Glutamatergic neuron (in vitro differentiated cells): ENCODE measurements at regions not wholly inside any gene's neighbourhood (a gene's known extent, or its start where the extent isn't known, plus 50 kb on each side); places are given as distances from the start of the nearest gene placed in this dataset.
A peak's percentile ranks its signal among the peaks of the same experiment; 100 is the strongest.
"Not testable (repeated sequence)": the region's sequence is repeated elsewhere in the genome, so short reads cannot be mapped to it uniquely, and the experiment has no call there.

Experiments used
- DNase-seq: peaks from one replicate; pipeline ENCODE4 v3.0.0; 2022
- H3K27ac Mint-ChIP-seq: one replicate; pipeline ENCODE4 v1.8.0; 2020; ENCODE audit warnings: mild to moderate bottlenecking, mixed read lengths, inconsistent platforms; ENCODE audit not compliant: unreplicated experiment
- H3K27me3 Mint-ChIP-seq: one replicate; pipeline ENCODE4 v1.8.0; 2020; ENCODE audit warnings: mild to moderate bottlenecking, moderate library complexity, mixed read lengths, inconsistent platforms; ENCODE audit not compliant: unreplicated experiment
- H3K36me3 Mint-ChIP-seq: one replicate; pipeline ENCODE4 v1.8.0; 2020; ENCODE audit warnings: mild to moderate bottlenecking, mixed read lengths, inconsistent platforms; ENCODE audit not compliant: unreplicated experiment
- H3K4me1 Mint-ChIP-seq: one replicate; pipeline ENCODE4 v1.8.0; 2020; ENCODE audit warnings: mild to moderate bottlenecking, low read depth, mixed read lengths, inconsistent platforms; ENCODE audit not compliant: unreplicated experiment
- H3K4me3 Mint-ChIP-seq: one replicate; pipeline ENCODE4 v1.8.0; 2020; ENCODE audit warnings: mild to moderate bottlenecking, mixed read lengths, inconsistent platforms; ENCODE audit not compliant: unreplicated experiment
- H3K9me3 Mint-ChIP-seq: one replicate; pipeline ENCODE4 v1.8.0; 2020; ENCODE audit warnings: mild to moderate bottlenecking, moderate library complexity, mixed read lengths, inconsistent platforms; ENCODE audit not compliant: unreplicated experiment
- TF ChIP-seq, protein P1 (sequence below): fragments of 200-600 bp; sonication (generic); IDR thresholded peaks from one replicate; pipeline ENCODE4 v1.5.0; 2021; ENCODE audit not compliant: partially characterized antibody, unreplicated experiment

GRCh38 chr18:961644-962355, 57.1 kb downstream of the ADCYAP1 start:
- Mint-ChIP-seq H3K9me3 (peaks cover under 1% of the 10 kb centered on the region), H3K27me3 (no peaks in the 10 kb centered on the region), H3K27ac (no peak overlapping the region), H3K36me3 (peaks cover 9% of the 10 kb centered on the region), H3K4me1 (peaks cover 3% of the 10 kb centered on the region), H3K4me3 (peak overlapping the region; percentile 31)
- TF ChIP-seq, protein P1, sequence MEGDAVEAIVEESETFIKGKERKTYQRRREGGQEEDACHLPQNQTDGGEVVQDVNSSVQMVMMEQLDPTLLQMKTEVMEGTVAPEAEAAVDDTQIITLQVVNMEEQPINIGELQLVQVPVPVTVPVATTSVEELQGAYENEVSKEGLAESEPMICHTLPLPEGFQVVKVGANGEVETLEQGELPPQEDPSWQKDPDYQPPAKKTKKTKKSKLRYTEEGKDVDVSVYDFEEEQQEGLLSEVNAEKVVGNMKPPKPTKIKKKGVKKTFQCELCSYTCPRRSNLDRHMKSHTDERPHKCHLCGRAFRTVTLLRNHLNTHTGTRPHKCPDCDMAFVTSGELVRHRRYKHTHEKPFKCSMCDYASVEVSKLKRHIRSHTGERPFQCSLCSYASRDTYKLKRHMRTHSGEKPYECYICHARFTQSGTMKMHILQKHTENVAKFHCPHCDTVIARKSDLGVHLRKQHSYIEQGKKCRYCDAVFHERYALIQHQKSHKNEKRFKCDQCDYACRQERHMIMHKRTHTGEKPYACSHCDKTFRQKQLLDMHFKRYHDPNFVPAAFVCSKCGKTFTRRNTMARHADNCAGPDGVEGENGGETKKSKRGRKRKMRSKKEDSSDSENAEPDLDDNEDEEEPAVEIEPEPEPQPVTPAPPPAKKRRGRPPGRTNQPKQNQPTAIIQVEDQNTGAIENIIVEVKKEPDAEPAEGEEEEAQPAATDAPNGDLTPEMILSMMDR, result peak; percentile 99
- DNase-seq, result peak; percentile 50

- TF ChIP-seq, protein P1, result no peak
- Mint-ChIP-seq H3K27me3 (no peaks in the 10 kb centered on the region), H3K9me3 (peaks cover 2% of the 10 kb centered on the region), H3K36me3 (peaks cover 12% of the 10 kb centered on the region), H3K4me1 (peaks cover 3% of the 10 kb centered on the region), H3K4me3 (no peak overlapping the region), H3K27ac (no peak overlapping the region)
- no peak for DNase-seq
Measured at GRCh38 chr18:963276-963675, 58.6 kb downstream of the ADCYAP1 start.

DNA sequence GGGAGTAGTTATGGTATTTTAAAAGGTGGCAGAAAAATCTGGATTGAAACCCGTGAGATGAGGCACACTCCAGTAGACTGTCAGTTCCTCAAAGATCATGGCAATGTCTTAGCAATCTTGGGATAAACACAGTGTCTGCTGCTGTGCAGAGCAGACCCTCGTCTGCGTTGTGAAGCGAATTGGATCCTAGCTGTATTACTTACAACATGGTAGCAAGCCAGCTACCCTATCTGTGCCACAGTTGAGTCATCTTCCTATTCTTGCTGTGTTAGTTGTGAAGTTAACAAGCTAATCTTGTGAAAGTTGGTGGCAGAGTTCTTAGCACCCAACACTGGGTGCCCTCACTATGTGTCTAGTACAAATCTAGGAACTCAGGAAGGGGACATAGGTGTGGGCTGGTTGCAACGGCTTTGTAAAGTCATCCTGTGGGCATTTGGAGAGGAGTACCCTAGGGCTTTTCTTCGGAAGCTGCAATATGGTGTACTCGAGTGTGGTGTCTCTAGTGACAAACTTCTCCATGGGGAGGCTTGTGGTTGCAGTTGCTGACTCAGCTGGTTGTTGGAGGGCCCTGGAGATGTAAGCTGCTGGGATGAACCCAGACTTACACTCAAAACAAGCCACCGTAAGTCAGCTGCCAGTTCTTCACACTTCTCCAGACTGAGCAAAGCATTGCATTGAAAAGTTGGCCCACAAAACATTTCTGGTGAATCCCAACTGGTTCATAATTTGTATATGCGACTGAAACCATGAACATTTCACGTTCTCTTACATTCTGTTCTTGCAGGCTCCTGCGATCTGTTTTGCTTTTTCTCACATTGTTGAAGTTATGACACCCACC, 61.5 kb downstream of the ADCYAP1 start:
- Mint-ChIP-seq H3K4me1 (peaks cover 3% of the 10 kb centered on the region), H3K4me3 (no peak overlapping the region), H3K27ac (no peak overlapping the region), H3K27me3 (no peaks in the 10 kb centered on the region), H3K9me3 (peaks cover 5% of the 10 kb centered on the region), H3K36me3 (peaks cover 15% of the 10 kb centered on the region)
- TF ChIP-seq, protein P1, result no peak
- DNase-seq, result no peak

DNA sequence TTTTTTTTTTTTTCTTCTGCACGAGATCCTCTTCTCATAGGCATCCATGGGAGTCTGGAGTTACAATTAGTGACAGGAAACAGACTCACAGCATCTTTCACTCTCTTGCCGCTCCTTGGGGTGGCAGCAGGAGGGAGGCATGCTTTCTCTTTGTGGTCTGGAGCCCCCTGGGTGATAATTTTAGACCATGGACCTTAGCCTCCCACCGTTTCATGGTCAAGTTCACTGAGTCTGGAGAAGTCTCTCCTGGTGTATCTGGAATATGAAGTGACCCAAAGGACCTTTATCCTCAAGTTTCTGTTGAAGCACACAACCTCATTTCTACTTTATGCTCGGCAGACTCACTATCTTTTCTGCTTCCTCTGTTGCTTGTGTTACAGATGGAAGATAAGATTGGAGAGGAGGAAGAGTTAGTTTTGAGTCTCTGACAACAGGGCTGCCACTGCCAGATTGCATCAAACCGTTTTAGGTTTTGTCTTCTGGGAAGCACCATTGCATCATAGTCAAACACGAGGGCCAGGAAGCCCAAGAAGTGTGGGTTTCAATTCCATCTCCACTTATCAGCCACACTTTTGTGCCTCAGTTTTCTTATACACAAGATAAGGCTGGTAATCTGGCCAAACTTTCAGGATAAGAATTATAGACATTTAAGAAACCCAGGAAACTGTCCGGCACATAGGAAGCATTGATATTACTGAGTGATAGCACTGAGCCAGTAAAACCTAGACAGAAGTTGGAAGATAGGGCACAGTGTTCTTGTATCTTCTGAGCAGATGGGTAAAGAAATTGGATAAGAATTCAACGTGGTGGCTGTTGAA, 62.3 kb downstream of the ADCYAP1 start:
- TF ChIP-seq, protein P1, result no peak
- no peak for DNase-seq
- no peak overlapping the region for H3K27ac Mint-ChIP-seq
- H3K36me3 Mint-ChIP-seq, result peaks cover 15% of the 10 kb centered on the region
- peaks cover 5% of the 10 kb centered on the region for H3K9me3 Mint-ChIP-seq
- no peaks in the 10 kb centered on the region for H3K27me3 Mint-ChIP-seq
- H3K4me1 Mint-ChIP-seq, result peaks cover 1% of the 10 kb centered on the region
- H3K4me3 Mint-ChIP-seq, result no peak overlapping the region

- DNase-seq, H3K27ac Mint-ChIP-seq, H3K4me3 Mint-ChIP-seq, H3K4me1 Mint-ChIP-seq, H3K27me3 Mint-ChIP-seq, H3K9me3 Mint-ChIP-seq: not testable (repeated sequence)
- H3K36me3 Mint-ChIP-seq, result peaks cover 15% of the 10 kb centered on the region
Measured at GRCh38 chr18:968910-969309, 64.2 kb downstream of the ADCYAP1 start.

DNA sequence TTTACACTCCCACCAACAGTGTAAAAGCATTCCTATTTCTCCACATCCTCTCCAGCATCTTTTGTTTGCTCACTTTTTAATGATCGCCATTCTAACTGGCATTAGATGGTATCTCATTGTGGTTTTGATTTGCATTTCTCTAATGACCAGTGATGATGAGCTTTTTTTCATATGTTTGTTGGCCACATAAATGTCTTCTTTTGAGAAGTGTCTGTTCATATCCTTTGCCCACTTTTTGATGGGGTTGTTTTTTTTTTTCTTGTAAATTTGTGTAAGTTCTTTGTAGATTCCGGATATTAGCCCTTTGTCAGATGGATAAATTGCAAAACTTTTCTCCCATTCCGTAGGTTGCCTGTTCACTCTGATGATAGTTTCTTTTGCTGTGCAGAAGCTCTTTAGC, 64.6 kb downstream of the ADCYAP1 start:
- H3K4me1 Mint-ChIP-seq, H3K27ac Mint-ChIP-seq, H3K27me3 Mint-ChIP-seq, DNase-seq, H3K4me3 Mint-ChIP-seq, H3K9me3 Mint-ChIP-seq: not testable (repeated sequence)
- peaks cover 15% of the 10 kb centered on the region for H3K36me3 Mint-ChIP-seq

- DNase-seq, H3K27me3 Mint-ChIP-seq, H3K4me1 Mint-ChIP-seq, H3K4me3 Mint-ChIP-seq, H3K27ac Mint-ChIP-seq, H3K9me3 Mint-ChIP-seq: not testable (repeated sequence)
- peaks cover 24% of the 10 kb centered on the region for H3K36me3 Mint-ChIP-seq
Measured at GRCh38 chr18:974606-975005, 69.9 kb downstream of the ADCYAP1 start.
